IMR-90 (cell line): ENCODE measurements at regions not wholly inside any gene's neighbourhood (a gene's known extent, or its start where the extent isn't known, plus 50 kb on each side); places are given as distances from the start of the nearest gene placed in this dataset.

Experiments used
- BHLHE40 ChIP-seq: fragments of 150-350 bp; IDR thresholded peaks from 2 replicates; pipeline ENCODE4 v1.6.1; 2016; ENCODE audit warnings: mild to moderate bottlenecking, low read depth, low read length
- CEBPB ChIP-seq: IDR thresholded peaks from 2 replicates; pipeline ENCODE4 v1.6.1; 2012; ENCODE audit warnings: low read depth, low read length, improper control_type of control experiment
- CHD1 ChIP-seq: IDR thresholded peaks from 2 replicates; pipeline ENCODE4 v1.6.1; 2012; ENCODE audit warnings: low read depth, low read length, improper control_type of control experiment
- MAFK ChIP-seq: IDR thresholded peaks from 2 replicates; pipeline ENCODE4 v1.6.1; 2012; ENCODE audit warnings: low read depth, low read length, improper control_type of control experiment
- MAZ ChIP-seq: IDR thresholded peaks from 2 replicates; pipeline ENCODE4 v1.6.1; 2012; ENCODE audit warnings: low read depth, mild to moderate bottlenecking, low read length, improper control_type of control experiment, moderate library complexity, borderline replicate concordance
- MXI1 ChIP-seq: IDR thresholded peaks from 2 replicates; pipeline ENCODE4 v1.6.1; 2012; ENCODE audit warnings: low read depth, mild to moderate bottlenecking, low read length, moderate library complexity, borderline replicate concordance
- NFE2L2 ChIP-seq: fragments of 150-350 bp; IDR thresholded peaks from 2 replicates; pipeline ENCODE4 v1.6.1; 2016; ENCODE audit warnings: low read depth, mild to moderate bottlenecking, low read length
- POLR2A ChIP-seq: IDR thresholded peaks from 2 replicates; pipeline ENCODE4 v1.6.1; 2012; ENCODE audit warnings: mild to moderate bottlenecking, low read depth, low read length
- RAD21 ChIP-seq: IDR thresholded peaks from 2 replicates; pipeline ENCODE4 v1.6.1; 2012; ENCODE audit warnings: low read length, improper control_type of control experiment
- RCOR1 ChIP-seq: IDR thresholded peaks from 2 replicates; pipeline ENCODE4 v1.6.1; 2012; ENCODE audit warnings: mild to moderate bottlenecking, low read length, improper control_type of control experiment; ENCODE audit not compliant: insufficient replicate concordance
- RFX5 ChIP-seq: IDR thresholded peaks from 2 replicates; pipeline ENCODE4 v1.8.0; 2012; ENCODE audit warnings: low read depth, mild to moderate bottlenecking, low read length, moderate library complexity
- TF ChIP-seq, protein P1 (sequence below): conservative IDR thresholded peaks from 2 replicates; pipeline ENCODE4 v1.5.1; 2012; ENCODE audit warnings: mild to moderate bottlenecking, low read depth, low read length, improper control_type of control experiment
- TF ChIP-seq, protein P2 (sequence below): fragments of 150-350 bp; IDR thresholded peaks from 2 replicates; pipeline ENCODE4 v1.6.1; 2016; ENCODE audit warnings: low read depth, mild to moderate bottlenecking, low read length, moderate library complexity, borderline replicate concordance

DNA sequence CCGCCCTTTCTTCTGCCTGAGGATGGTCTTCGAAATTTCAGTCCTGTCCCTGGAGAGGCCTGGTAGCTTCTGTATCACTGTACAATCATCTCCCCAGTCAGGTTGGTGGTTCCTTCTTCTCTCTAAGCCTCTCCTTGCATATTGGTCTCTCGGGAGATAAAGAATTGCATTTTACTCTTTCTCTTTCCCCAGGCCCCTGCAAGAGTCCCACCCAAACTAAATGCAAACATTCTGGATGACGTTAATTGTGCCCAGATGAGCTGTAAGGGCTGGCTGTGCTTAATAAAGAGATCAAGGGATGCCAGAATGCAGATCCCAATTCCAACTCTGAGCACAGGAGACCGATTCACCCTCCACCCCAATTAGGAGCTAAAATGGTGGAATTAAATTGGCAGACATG, 835.4 kb upstream of the TMEM132C start:
- TF ChIP-seq, protein P1, sequence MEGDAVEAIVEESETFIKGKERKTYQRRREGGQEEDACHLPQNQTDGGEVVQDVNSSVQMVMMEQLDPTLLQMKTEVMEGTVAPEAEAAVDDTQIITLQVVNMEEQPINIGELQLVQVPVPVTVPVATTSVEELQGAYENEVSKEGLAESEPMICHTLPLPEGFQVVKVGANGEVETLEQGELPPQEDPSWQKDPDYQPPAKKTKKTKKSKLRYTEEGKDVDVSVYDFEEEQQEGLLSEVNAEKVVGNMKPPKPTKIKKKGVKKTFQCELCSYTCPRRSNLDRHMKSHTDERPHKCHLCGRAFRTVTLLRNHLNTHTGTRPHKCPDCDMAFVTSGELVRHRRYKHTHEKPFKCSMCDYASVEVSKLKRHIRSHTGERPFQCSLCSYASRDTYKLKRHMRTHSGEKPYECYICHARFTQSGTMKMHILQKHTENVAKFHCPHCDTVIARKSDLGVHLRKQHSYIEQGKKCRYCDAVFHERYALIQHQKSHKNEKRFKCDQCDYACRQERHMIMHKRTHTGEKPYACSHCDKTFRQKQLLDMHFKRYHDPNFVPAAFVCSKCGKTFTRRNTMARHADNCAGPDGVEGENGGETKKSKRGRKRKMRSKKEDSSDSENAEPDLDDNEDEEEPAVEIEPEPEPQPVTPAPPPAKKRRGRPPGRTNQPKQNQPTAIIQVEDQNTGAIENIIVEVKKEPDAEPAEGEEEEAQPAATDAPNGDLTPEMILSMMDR, result no peak
- TF ChIP-seq RCOR1 (no peak), MXI1 (no peak), RAD21 (no peak), POLR2A (no peak), MAFK (no peak), CHD1 (no peak), CEBPB (no peak), NFE2L2 (no peak), RFX5 (no peak), MAZ (no peak), BHLHE40 (no peak)
- TF ChIP-seq, protein P2, sequence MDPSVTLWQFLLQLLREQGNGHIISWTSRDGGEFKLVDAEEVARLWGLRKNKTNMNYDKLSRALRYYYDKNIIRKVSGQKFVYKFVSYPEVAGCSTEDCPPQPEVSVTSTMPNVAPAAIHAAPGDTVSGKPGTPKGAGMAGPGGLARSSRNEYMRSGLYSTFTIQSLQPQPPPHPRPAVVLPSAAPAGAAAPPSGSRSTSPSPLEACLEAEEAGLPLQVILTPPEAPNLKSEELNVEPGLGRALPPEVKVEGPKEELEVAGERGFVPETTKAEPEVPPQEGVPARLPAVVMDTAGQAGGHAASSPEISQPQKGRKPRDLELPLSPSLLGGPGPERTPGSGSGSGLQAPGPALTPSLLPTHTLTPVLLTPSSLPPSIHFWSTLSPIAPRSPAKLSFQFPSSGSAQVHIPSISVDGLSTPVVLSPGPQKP, result no peak
